ENCODE measurements at regions not wholly inside any gene's neighbourhood (a gene's known extent, or its start where the extent isn't known, plus 50 kb on each side); places are given as distances from the start of the nearest gene placed in this dataset.

- Mint-ChIP-seq H3K36me3 (ENCODE audit: low read depth) (no peaks in the 10 kb centered on the region), H3K9me3 (no peaks in the 10 kb centered on the region), H3K4me3 (no peak overlapping the region), H3K4me1 (ENCODE audit: low read depth) (no peaks in the 10 kb centered on the region), H3K27ac (no peak overlapping the region), H3K27me3 (no peaks in the 10 kb centered on the region)
- no peak for TF ChIP-seq CTCF (IDR thresholded peaks at IDR 0.05)
- Histone ChIP-seq H3K27ac (ENCODE audit: low read depth in 1 of 2, low read length in 2 of 2) (no peak overlapping the region), H3K27me3 (ENCODE audit: control insufficient read depth in 1 of 2, insufficient read depth in 2 of 2, low read length in 2 of 2) (no peaks in the 10 kb centered on the region), H3K4me3 (ENCODE audit: low read length) (no peak overlapping the region), H3K4me1 (ENCODE audit: insufficient read depth, low read length) (no peaks in the 10 kb centered on the region), H3K9me3 (ENCODE audit: control insufficient read depth in 1 of 2, insufficient read depth in 1 of 2, low read length in 2 of 2) (peaks cover 0 to 11% of the 10 kb centered on the region in 2 experiments), H3K36me3 (ENCODE audit: insufficient read depth, low read length) (no peaks in the 10 kb centered on the region)
- CTCF ChIA-PET: no interaction called here
- ATAC-seq (ENCODE audit: poor library complexity) (no peak), DNase-seq (no peak)
- intact Hi-C loops (cut with DNase I, micrococcal nuclease): no loop called here
- POLR2A ChIA-PET: no interaction called here
Measured at GRCh38 chr3:145333931-145334330, 827.1 kb downstream of the PLOD2 start.

DNA sequence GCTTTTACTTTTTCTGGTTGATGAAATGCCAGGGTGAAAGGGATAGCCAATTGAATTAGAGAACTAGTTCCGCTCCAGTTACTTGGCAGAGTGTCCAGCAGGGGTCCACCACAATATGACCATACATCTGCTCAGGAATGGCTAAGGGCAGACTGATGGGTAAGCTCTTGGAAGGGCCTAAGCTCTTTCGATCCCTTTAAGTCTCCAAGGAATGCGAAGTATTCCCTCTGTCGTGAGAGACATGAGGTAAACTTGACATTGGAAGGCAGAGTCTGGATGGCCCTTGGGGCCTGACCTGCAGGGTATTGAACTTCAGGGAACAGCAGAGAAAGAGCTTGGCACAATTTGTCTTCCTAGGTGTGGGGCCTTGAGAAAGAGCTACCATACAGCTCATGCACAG lies 805.8 kb downstream of the PLOD2 start:
- no peak overlapping the region for H3K4me3 ChIP-seq (ENCODE audit: low read length)
- H3K36me3 ChIP-seq (ENCODE audit: insufficient read depth, low read length): no peaks in the 10 kb centered on the region
- peaks cover 27% of the 10 kb centered on the region for H3K9me3 Mint-ChIP-seq
- H3K4me1 ChIP-seq (ENCODE audit: insufficient read depth, low read length): no peaks in the 10 kb centered on the region
- intact Hi-C loops (cut with DNase I, micrococcal nuclease): no loop called here
- no peak for ATAC-seq (ENCODE audit: poor library complexity)
- no peak for TF ChIP-seq CTCF (IDR thresholded peaks at IDR 0.05)
- no peaks in the 10 kb centered on the region for H3K4me1 Mint-ChIP-seq (ENCODE audit: low read depth)
- H3K9me3 ChIP-seq (ENCODE audit: control insufficient read depth in 1 of 2, insufficient read depth in 1 of 2, low read length in 2 of 2): peaks cover 0 to 20% of the 10 kb centered on the region in 2 experiments
- H3K36me3 Mint-ChIP-seq (ENCODE audit: low read depth): no peaks in the 10 kb centered on the region
- no peaks in the 10 kb centered on the region for H3K27me3 ChIP-seq (ENCODE audit: control insufficient read depth in 1 of 2, insufficient read depth in 2 of 2, low read length in 2 of 2)
- ChIA-PET POLR2A (no interaction called here), CTCF (no interaction called here)
- no peak for DNase-seq
- no peak overlapping the region for H3K27ac ChIP-seq (ENCODE audit: low read depth in 1 of 2, low read length in 2 of 2)
- H3K27me3 Mint-ChIP-seq: no peaks in the 10 kb centered on the region
- H3K27ac Mint-ChIP-seq: no peak overlapping the region
- no peak overlapping the region for H3K4me3 Mint-ChIP-seq

GRCh38 chr3:145357453-145357852 lies 803.5 kb downstream of the PLOD2 start:
- POLR2A ChIA-PET: no interaction called here

More at GRCh38 chr3:145357453-145357852, 803.5 kb downstream of the PLOD2 start:
- CTCF ChIA-PET: no interaction called here
- DNase-seq: no peak
- Histone ChIP-seq H3K9me3 (ENCODE audit: control insufficient read depth in 1 of 2, insufficient read depth in 1 of 2, low read length in 2 of 2) (peaks cover 0 to 20% of the 10 kb centered on the region in 2 experiments), H3K4me1 (ENCODE audit: insufficient read depth, low read length) (no peaks in the 10 kb centered on the region), H3K4me3 (ENCODE audit: low read length) (no peak overlapping the region), H3K36me3 (ENCODE audit: insufficient read depth, low read length) (no peaks in the 10 kb centered on the region), H3K27ac (ENCODE audit: low read depth in 1 of 2, low read length in 2 of 2) (no peak overlapping the region), H3K27me3 (ENCODE audit: control insufficient read depth in 1 of 2, insufficient read depth in 2 of 2, low read length in 2 of 2) (no peaks in the 10 kb centered on the region)
- Mint-ChIP-seq H3K4me1 (ENCODE audit: low read depth) (no peaks in the 10 kb centered on the region), H3K27me3 (no peaks in the 10 kb centered on the region), H3K4me3 (no peak overlapping the region), H3K36me3 (ENCODE audit: low read depth) (no peaks in the 10 kb centered on the region), H3K27ac (no peak overlapping the region), H3K9me3 (peaks cover 29% of the 10 kb centered on the region)
- no peak for TF ChIP-seq CTCF (IDR thresholded peaks at IDR 0.05)
- no peak for ATAC-seq (ENCODE audit: poor library complexity)
- intact Hi-C loops (cut with DNase I, micrococcal nuclease): no loop called here
